ENCODE measurements at regions not wholly inside any gene's neighbourhood (a gene's known extent, or its start where the extent isn't known, plus 50 kb on each side); places are given as distances from the start of the nearest gene placed in this dataset.

- DNase-seq (ENCODE audit: low spot score), result no peak
Measured at GRCh38 chr3:146912241-146913015, 307.3 kb upstream of the PLSCR5 start.

- no peak for DNase-seq (ENCODE audit: low spot score)
Measured at GRCh38 chr3:146903927-146904326, 298.8 kb upstream of the PLSCR5 start.

- DNase-seq (ENCODE audit: low spot score), result no peak
Measured at GRCh38 chr3:146899171-146899570, 294.0 kb upstream of the PLSCR5 start.

- no peak for DNase-seq (ENCODE audit: low spot score)
Measured at GRCh38 chr3:146896711-146897110, 291.6 kb upstream of the PLSCR5 start.

GRCh38 chr3:146895026-146895749, 290.0 kb upstream of the PLSCR5 start:
- peak; percentile 19 for DNase-seq (ENCODE audit: low spot score)

GRCh38 chr3:146894406-146894805, 289.3 kb upstream of the PLSCR5 start:
- DNase-seq (ENCODE audit: low spot score), result no peak

GRCh38 chr3:146892041-146892440, 286.9 kb upstream of the PLSCR5 start:
- no peak for DNase-seq (ENCODE audit: low spot score)

GRCh38 chr3:146889626-146890025, 284.5 kb upstream of the PLSCR5 start:
- DNase-seq (ENCODE audit: low spot score), result no peak

GRCh38 chr3:146888176-146888575, 283.0 kb upstream of the PLSCR5 start:
- DNase-seq (ENCODE audit: low spot score), result no peak

GRCh38 chr3:146884721-146885120, 279.6 kb upstream of the PLSCR5 start:
- no peak for DNase-seq (ENCODE audit: low spot score)

GRCh38 chr3:146884296-146884695, 279.1 kb upstream of the PLSCR5 start:
- no peak for DNase-seq (ENCODE audit: low spot score)

GRCh38 chr3:146883288-146883687, 278.1 kb upstream of the PLSCR5 start:
- DNase-seq (ENCODE audit: low spot score), result no peak

GRCh38 chr3:146881966-146882760, 277.0 kb upstream of the PLSCR5 start:
- DNase-seq (ENCODE audit: low spot score), result no peak

- no peak for DNase-seq (ENCODE audit: low spot score)
Measured at GRCh38 chr3:146881356-146881755, 276.2 kb upstream of the PLSCR5 start.

- no peak for DNase-seq (ENCODE audit: low spot score)
Measured at GRCh38 chr3:146873748-146874147, 268.6 kb upstream of the PLSCR5 start.

- no peak for DNase-seq (ENCODE audit: low spot score)
Measured at GRCh38 chr3:146865175-146865755, 260.1 kb upstream of the PLSCR5 start.

GRCh38 chr3:146861262-146861661, 256.1 kb upstream of the PLSCR5 start:
- DNase-seq (ENCODE audit: low spot score), result no peak

GRCh38 chr3:146854523-146854922, 249.4 kb upstream of the PLSCR5 start:
- DNase-seq (ENCODE audit: low spot score), result no peak

- DNase-seq (ENCODE audit: low spot score), result no peak
Measured at GRCh38 chr3:146851665-146852064, 246.5 kb upstream of the PLSCR5 start.

- no peak for DNase-seq (ENCODE audit: low spot score)
Measured at GRCh38 chr3:146845361-146845760, 240.2 kb upstream of the PLSCR5 start.

GRCh38 chr3:146843476-146843875, 238.3 kb upstream of the PLSCR5 start:
- DNase-seq (ENCODE audit: low spot score), result no peak

GRCh38 chr3:146839727-146840375, 234.7 kb upstream of the PLSCR5 start:
- DNase-seq (ENCODE audit: low spot score), result no peak

Measured in RKO (cell line).